SU-DHL-6 (cell line): ENCODE measurements at regions not wholly inside any gene's neighbourhood (a gene's known extent, or its start where the extent isn't known, plus 50 kb on each side); places are given as distances from the start of the nearest gene placed in this dataset.

Source experiments
- EZH2phosphoT487 ChIP-seq: fragments of 200-600 bp; sonication (generic), shearing (Covaris generic); conservative IDR thresholded peaks from 2 replicates; pipeline ENCODE4 v1.6.1; 2018; ENCODE audit warnings: mild to moderate bottlenecking, antibody characterized with exemption, low read length, moderate library complexity, mixed read lengths
- TF ChIP-seq, protein P1 (sequence below): fragments of 200-600 bp; sonication (generic); IDR thresholded peaks from one replicate; pipeline ENCODE4 v1.5.1; 2017; ENCODE audit warnings: antibody characterized with exemption, mild to moderate bottlenecking, low read length, moderate library complexity; ENCODE audit not compliant: insufficient read depth, poor library complexity, severe bottlenecking

DNA sequence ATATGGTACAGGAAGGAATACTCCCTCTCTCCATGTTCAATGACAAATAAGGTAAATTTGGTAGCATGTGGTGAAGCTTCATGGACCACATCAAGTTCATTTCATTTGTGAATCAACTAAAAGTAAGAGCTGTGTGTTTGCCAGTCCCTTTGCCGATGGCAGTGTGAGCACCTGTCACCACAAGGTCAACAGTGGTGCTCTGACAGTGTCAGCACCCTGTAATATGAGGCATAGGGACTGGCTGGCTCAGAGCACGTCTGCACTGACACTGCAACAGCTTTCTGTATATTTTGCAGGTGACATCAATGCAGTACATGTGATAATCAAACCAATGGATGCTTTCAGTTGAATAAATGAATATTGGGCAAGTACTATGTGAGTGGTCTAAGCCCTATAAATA is 852.4 kb downstream of the TUSC7 start:
- no peak for TF ChIP-seq EZH2phosphoT487
- TF ChIP-seq, protein P1, sequence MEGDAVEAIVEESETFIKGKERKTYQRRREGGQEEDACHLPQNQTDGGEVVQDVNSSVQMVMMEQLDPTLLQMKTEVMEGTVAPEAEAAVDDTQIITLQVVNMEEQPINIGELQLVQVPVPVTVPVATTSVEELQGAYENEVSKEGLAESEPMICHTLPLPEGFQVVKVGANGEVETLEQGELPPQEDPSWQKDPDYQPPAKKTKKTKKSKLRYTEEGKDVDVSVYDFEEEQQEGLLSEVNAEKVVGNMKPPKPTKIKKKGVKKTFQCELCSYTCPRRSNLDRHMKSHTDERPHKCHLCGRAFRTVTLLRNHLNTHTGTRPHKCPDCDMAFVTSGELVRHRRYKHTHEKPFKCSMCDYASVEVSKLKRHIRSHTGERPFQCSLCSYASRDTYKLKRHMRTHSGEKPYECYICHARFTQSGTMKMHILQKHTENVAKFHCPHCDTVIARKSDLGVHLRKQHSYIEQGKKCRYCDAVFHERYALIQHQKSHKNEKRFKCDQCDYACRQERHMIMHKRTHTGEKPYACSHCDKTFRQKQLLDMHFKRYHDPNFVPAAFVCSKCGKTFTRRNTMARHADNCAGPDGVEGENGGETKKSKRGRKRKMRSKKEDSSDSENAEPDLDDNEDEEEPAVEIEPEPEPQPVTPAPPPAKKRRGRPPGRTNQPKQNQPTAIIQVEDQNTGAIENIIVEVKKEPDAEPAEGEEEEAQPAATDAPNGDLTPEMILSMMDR: no peak
